ENCODE measurements at regions not wholly inside any gene's neighbourhood (a gene's known extent, or its start where the extent isn't known, plus 50 kb on each side); places are given as distances from the start of the nearest gene placed in this dataset.

GRCh38 chr5:33284681-33285080, 156.1 kb upstream of the TARS1 start:
- Histone ChIP-seq H3K4me1 (no peaks in the 10 kb centered on the region), H3K4me3 (no peak overlapping the region), H3K27ac (no peak overlapping the region), H3K27me3 (no peaks in the 10 kb centered on the region), H3K9me3 (no peaks in the 10 kb centered on the region), H3K36me3 (no peaks in the 10 kb centered on the region)
- no peak for TF ChIP-seq CTCF (IDR thresholded peaks at IDR 0.05)
- no peak for DNase-seq
- intact Hi-C loops (cut with DNase I) = no loop called here
- ATAC-seq = no peak

GRCh38 chr5:33287242-33287641, 153.5 kb upstream of the TARS1 start:
- H3K9me3 ChIP-seq = no peaks in the 10 kb centered on the region
- no peak overlapping the region for H3K27ac ChIP-seq
- no peak for DNase-seq
- no peaks in the 10 kb centered on the region for H3K36me3 ChIP-seq
- no peak for TF ChIP-seq CTCF (IDR thresholded peaks at IDR 0.05)
- H3K4me1 ChIP-seq = no peaks in the 10 kb centered on the region
- ATAC-seq = no peak
- no peaks in the 10 kb centered on the region for H3K27me3 ChIP-seq
- H3K4me3 ChIP-seq = no peak overlapping the region
- intact Hi-C loops (cut with DNase I) = no loop called here

- H3K9me3 ChIP-seq = no peaks in the 10 kb centered on the region
- no peaks in the 10 kb centered on the region for H3K36me3 ChIP-seq
- no peaks in the 10 kb centered on the region for H3K27me3 ChIP-seq
- no peak for DNase-seq
- peak; percentile 95 for ATAC-seq
- no peak overlapping the region for H3K4me3 ChIP-seq
- no peaks in the 10 kb centered on the region for H3K4me1 ChIP-seq
- no peak for TF ChIP-seq CTCF (IDR thresholded peaks at IDR 0.05)
- H3K27ac ChIP-seq = no peak overlapping the region
- intact Hi-C loops (cut with DNase I) = no loop called here
These were observed 149.4 kb upstream of the TARS1 start for GRCh38 chr5:33291216-33292000.

- no peaks in the 10 kb centered on the region for H3K36me3 ChIP-seq
- intact Hi-C loops (cut with DNase I) = no loop called here
- no peak overlapping the region for H3K4me3 ChIP-seq
- no peaks in the 10 kb centered on the region for H3K27me3 ChIP-seq
- H3K4me1 ChIP-seq = peaks cover 6 to 8% of the 10 kb centered on the region in 2 donors
- H3K9me3 ChIP-seq = no peaks in the 10 kb centered on the region
- no peak for ATAC-seq
- H3K27ac ChIP-seq = no peak overlapping the region
- peak in 1 of 4 donors; percentile 26 for DNase-seq
- no peak for TF ChIP-seq CTCF (IDR thresholded peaks at IDR 0.05)
These were observed 143.0 kb upstream of the TARS1 start for GRCh38 chr5:33297760-33298216.

- intact Hi-C loops (cut with DNase I) = no loop called here
- no peak overlapping the region for H3K4me3 ChIP-seq
- H3K4me1 ChIP-seq = peaks cover 6 to 8% of the 10 kb centered on the region in 2 donors
- ATAC-seq (peak; percentile 71), DNase-seq (peak in 1 of 4 donors; percentile 50)
- H3K27me3 ChIP-seq = no peaks in the 10 kb centered on the region
- no peaks in the 10 kb centered on the region for H3K36me3 ChIP-seq
- no peak overlapping the region for H3K27ac ChIP-seq
- no peaks in the 10 kb centered on the region for H3K9me3 ChIP-seq
- TF ChIP-seq CTCF (IDR thresholded peaks at IDR 0.05) = peak in 1 of 2 donors; percentile 11
These were observed 141.1 kb upstream of the TARS1 start for GRCh38 chr5:33299621-33300208.
